Adrenal gland (tissue), 9 donors: ENCODE measurements at regions not wholly inside any gene's neighbourhood (a gene's known extent, or its start where the extent isn't known, plus 50 kb on each side); places are given as distances from the start of the nearest gene placed in this dataset.

Source experiments
- DNase-seq, 7 donors: peaks; one replicate each; pipeline ENCODE4 v3.0.0-alpha.2; 2019 to 2020
- H3K27ac ChIP-seq, 5 donors: fragments of 200-600 bp; sonication (generic) in 4 of 5; 1 replicate in 3 of 5; 2 replicates in 2 of 5; pipeline versions ENCODE4 v1.5.1 to v1.8.0; 2016 to 2020; ENCODE audit warnings: mild to moderate bottlenecking in 1 of 5
- H3K27me3 ChIP-seq: fragments of 200-600 bp; 2 replicates; pipeline ENCODE4 v1.8.0; 2021
- H3K36me3 ChIP-seq, 2 donors: fragments of 200-600 bp; replicated peaks in 1 of 2; 1 replicate in 1 of 2; 2 replicates in 1 of 2; pipeline versions ENCODE4 v1.5.1 to v1.8.0; 2018 to 2022
- H3K4me1 ChIP-seq, 2 donors: fragments of 200-600 bp; replicated peaks in 1 of 2; 1 replicate in 1 of 2; 2 replicates in 1 of 2; pipeline versions ENCODE4 v1.5.1 to v1.8.0; 2018 to 2021
- H3K4me3 ChIP-seq, 4 donors: fragments of 200-600 bp; sonication (generic) in 3 of 4; one replicate each; pipeline ENCODE4 v1.5.1; 2016 to 2018
- H3K9me3 ChIP-seq, 3 donors: fragments of 200-600 bp; sonication (generic) in 1 of 3; replicated peaks in 1 of 3; 1 replicate in 2 of 3; 2 replicates in 1 of 3; pipeline versions ENCODE4 v1.5.1 to v1.8.0; 2016 to 2021
- POLR2A ChIP-seq, 2 donors: fragments of 450-650 bp; IDR thresholded peaks; one replicate each; pipeline ENCODE4 v1.6.1; 2017; ENCODE audit warnings: antibody characterized with exemption in 2 of 2, mild to moderate bottlenecking in 2 of 2, moderate library complexity in 1 of 2
- WGBS, 4 donors: extraction: QIAGEN DNeasy Blood & Tissue Kit in 2 of 4; methylation state at CpG; one replicate each; pipeline versions ENCODE4 v1.1.5 to v1.1.7; 2013 to 2017; 5-methylcytosine and 5-hydroxymethylcytosine counted together
- intact Hi-C, 2 donors: fragments of 100-400 bp; cut with DNase I; formaldehyde crosslinking; loops; one replicate each; pipeline versions ENCODE4 v1.14.1 to v1.15.0; 2022 to 2023
- TF ChIP-seq, protein P1 (sequence below), 6 experiments: fragments of 450-650 bp in 4 of 6; fragments of 200-600 bp in 2 of 6; sonication (generic) in 1 of 6; IDR thresholded peaks; 1 replicate in 5 of 6; 2 replicates in 1 of 6; pipeline versions ENCODE4 v1.5.1 to v1.8.0; 2016 to 2021; ENCODE audit warnings: antibody characterized with exemption in 6 of 6, mild to moderate bottlenecking in 2 of 6, moderate library complexity in 1 of 6
- donor health status: healthy with polysubstance abuse.
- donor health status: Bipolar disorder and iron deficiency.
- donor health status: DM: yes; HTN: yes; CAD: no.
- donor health status: DM: no; HTN: no; CAD: no.
- donor health status: DM: no; HTN: no; CAD: no.

DNA sequence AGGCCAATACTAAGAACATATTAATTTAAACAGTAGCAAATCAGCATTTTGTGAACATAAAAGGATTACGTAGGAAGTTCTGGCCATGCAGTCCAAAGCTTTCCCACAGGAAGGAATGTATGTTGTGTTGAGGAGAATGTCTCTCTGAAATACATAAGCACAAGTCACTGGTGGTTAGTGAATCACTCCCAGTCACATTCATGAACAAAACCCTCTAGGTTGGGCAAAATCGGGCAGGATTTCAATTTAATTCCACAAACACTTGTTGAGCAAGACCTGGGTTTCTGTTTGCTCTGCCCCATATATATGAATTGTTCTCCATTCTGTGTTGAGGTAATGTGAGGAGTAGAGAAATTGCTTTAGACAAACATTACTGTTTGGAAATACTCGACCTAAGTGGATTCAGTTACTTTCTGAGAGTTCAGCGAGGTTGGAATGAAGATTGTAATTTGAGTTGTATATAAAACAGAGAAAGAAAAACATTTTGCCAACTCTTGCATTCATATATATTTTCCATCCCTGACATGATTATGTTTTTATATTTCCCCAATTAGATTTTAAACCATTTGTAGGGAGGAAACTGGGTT lies 127.6 kb upstream of the RPS23 start:
- Histone ChIP-seq H3K36me3 (no peaks in the 10 kb centered on the region), H3K4me1 (no peaks in the 10 kb centered on the region), H3K4me3 (no peak overlapping the region), H3K27me3 (no peaks in the 10 kb centered on the region), H3K9me3 (no peaks in the 10 kb centered on the region), H3K27ac (no peak overlapping the region)
- intact Hi-C loops: no loop called here
- DNase-seq: no peak
- 88 to 93% (median 89%) methylated on average over 4 of the region's 4 CpGs for WGBS, 4 donors
- TF ChIP-seq POLR2A (IDR thresholded peaks at IDR 0.05): no peak
- TF ChIP-seq, protein P1, sequence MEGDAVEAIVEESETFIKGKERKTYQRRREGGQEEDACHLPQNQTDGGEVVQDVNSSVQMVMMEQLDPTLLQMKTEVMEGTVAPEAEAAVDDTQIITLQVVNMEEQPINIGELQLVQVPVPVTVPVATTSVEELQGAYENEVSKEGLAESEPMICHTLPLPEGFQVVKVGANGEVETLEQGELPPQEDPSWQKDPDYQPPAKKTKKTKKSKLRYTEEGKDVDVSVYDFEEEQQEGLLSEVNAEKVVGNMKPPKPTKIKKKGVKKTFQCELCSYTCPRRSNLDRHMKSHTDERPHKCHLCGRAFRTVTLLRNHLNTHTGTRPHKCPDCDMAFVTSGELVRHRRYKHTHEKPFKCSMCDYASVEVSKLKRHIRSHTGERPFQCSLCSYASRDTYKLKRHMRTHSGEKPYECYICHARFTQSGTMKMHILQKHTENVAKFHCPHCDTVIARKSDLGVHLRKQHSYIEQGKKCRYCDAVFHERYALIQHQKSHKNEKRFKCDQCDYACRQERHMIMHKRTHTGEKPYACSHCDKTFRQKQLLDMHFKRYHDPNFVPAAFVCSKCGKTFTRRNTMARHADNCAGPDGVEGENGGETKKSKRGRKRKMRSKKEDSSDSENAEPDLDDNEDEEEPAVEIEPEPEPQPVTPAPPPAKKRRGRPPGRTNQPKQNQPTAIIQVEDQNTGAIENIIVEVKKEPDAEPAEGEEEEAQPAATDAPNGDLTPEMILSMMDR (IDR thresholded peaks at IDR 0.05): no peak

DNA sequence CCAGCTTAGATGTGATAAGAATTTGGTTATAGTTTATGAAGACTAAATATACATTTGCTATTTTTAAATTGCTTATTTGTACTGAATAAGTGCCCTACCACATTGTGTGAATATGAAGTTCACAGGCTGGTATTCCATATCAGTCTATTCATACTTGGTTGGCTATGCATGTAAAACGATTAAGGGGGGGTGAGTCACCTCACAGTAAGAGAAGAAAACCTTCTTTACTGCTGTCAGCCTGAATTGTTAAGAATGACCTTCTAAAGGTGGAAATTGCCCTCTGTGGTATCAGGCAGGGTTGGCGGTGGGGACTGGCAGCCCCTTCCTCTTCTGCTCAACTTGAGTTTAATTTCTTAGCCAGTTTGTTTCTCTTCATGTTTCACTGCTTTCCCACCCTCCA lies 127.0 kb upstream of the RPS23 start:
- Histone ChIP-seq H3K27me3 (no peaks in the 10 kb centered on the region), H3K27ac (no peak overlapping the region), H3K9me3 (no peaks in the 10 kb centered on the region), H3K4me3 (no peak overlapping the region), H3K36me3 (no peaks in the 10 kb centered on the region), H3K4me1 (no peaks in the 10 kb centered on the region)
- intact Hi-C loops: no loop called here
- WGBS, 4 donors: 41 to 66% (median 54%) methylated on average over 2 of the region's 2 CpGs
- TF ChIP-seq, protein P1 (IDR thresholded peaks at IDR 0.05): no peak
- TF ChIP-seq POLR2A (IDR thresholded peaks at IDR 0.05): no peak
- DNase-seq: no peak

DNA sequence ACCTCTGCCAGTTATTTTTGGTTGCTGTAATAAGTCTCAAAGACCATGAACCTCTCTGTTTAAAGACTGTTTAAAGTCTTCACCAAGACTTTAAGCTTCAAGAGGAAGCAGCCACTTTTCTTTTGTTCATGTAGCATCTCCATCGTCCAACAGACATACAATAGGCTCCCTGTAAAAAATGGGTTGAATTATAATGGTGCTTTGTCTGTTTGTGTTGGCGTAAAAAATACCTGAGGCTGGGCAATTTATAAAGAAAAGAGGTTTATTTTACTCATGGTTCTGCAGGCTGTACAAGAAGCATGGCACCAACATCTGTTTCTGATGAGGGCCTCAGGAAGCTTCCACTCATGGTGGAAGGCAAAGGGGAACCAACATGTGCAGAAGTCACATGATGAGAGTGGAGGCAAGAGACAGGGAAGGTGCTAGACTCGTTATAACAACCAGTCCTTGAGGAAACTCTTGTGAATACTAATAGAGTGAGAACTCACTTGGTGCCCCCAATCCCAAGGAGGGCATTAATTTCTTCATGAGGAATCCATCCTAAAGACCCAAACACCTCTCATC lies 126.3 kb upstream of the RPS23 start:
- DNase-seq: no peak
- intact Hi-C loops: no loop called here
- Histone ChIP-seq H3K4me1 (no peaks in the 10 kb centered on the region), H3K9me3 (no peaks in the 10 kb centered on the region), H3K27me3 (no peaks in the 10 kb centered on the region), H3K36me3 (no peaks in the 10 kb centered on the region), H3K27ac (no peak overlapping the region), H3K4me3 (no peak overlapping the region)
- WGBS, 4 donors: 76 to 100% (median 95%) methylated on average over 3 of the region's 3 CpGs
- no peak for TF ChIP-seq POLR2A (IDR thresholded peaks at IDR 0.05)
- TF ChIP-seq, protein P1 (IDR thresholded peaks at IDR 0.05): no peak

DNA sequence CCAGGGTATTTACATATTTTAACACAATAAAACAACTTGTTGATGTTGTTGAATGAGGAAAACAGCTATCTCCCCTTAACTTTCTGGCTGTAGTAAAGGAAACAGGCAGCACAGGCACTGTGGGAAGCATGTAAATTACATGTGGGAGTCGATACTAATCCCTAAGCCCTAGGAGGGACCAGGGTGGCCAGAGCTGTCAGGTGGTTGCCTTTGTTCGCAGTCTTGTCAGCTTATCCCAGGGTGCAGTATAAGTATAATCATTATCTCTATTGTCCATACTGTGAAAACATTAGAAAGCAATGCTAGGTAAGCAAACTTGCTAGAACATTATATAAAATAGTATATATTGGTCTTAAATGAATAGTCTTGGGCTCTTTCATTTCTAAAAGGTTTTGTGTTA lies 125.6 kb upstream of the RPS23 start:
- no peaks in the 10 kb centered on the region for H3K9me3 ChIP-seq
- 88 to 100% (median 94%) methylated on average over 2 of the region's 2 CpGs for WGBS, 4 donors
- no peak overlapping the region for H3K27ac ChIP-seq
- H3K4me3 ChIP-seq: no peak overlapping the region
- no peaks in the 10 kb centered on the region for H3K36me3 ChIP-seq
- TF ChIP-seq POLR2A (IDR thresholded peaks at IDR 0.05): no peak
- TF ChIP-seq, protein P1 (IDR thresholded peaks at IDR 0.05): no peak
- H3K4me1 ChIP-seq: no peaks in the 10 kb centered on the region
- DNase-seq: no peak
- intact Hi-C loops: no loop called here
- H3K27me3 ChIP-seq: no peaks in the 10 kb centered on the region
